HL-60 (cell line): ENCODE measurements at regions not wholly inside any gene's neighbourhood (a gene's known extent, or its start where the extent isn't known, plus 50 kb on each side); places are given as distances from the start of the nearest gene placed in this dataset.

ENCODE experiments used
- DNase-seq, 2 experiments: peaks; one replicate each; pipeline ENCODE4 v3.0.0-alpha.2; 2010 to 2020; ENCODE audit warnings: low read depth in 1 of 2, low spot score in 1 of 2
- H3K27ac ChIP-seq: fragments of 250-450 bp; sonication (Bioruptor Pico); replicated peaks from 2 replicates; pipeline ENCODE4 v1.5.1; 2020; ENCODE audit warnings: mild to moderate bottlenecking, moderate library complexity
- H3K27me3 ChIP-seq: fragments of 250-450 bp; sonication (Bioruptor Pico); 2 replicates; pipeline ENCODE4 v1.5.1; 2021; ENCODE audit warnings: mild to moderate bottlenecking, moderate library complexity; ENCODE audit not compliant: insufficient read depth, poor library complexity, severe bottlenecking
- H3K4me3 ChIP-seq: replicated peaks from 2 replicates; pipeline ENCODE4 v1.5.1; 2011; ENCODE audit warnings: mild to moderate bottlenecking, control low read depth, low read length; ENCODE audit not compliant: insufficient read depth
- CTCF ChIP-seq: IDR thresholded peaks from one replicate; pipeline ENCODE4 v1.5.1; 2011; ENCODE audit warnings: low read length, control low read depth, inconsistent platforms; ENCODE audit not compliant: insufficient read depth
- GABPA ChIP-seq: IDR thresholded peaks from 2 replicates; pipeline ENCODE4 v1.6.1; 2012; ENCODE audit warnings: low read depth
- POLR2AphosphoS5 ChIP-seq: IDR thresholded peaks from 2 replicates; pipeline ENCODE4 v1.6.1; 2012; ENCODE audit warnings: low read depth
- REST ChIP-seq: IDR thresholded peaks from 2 replicates; pipeline ENCODE4 v1.6.1; 2012; ENCODE audit warnings: low read depth; ENCODE audit not compliant: insufficient replicate concordance
- SPI1 ChIP-seq: IDR thresholded peaks from 2 replicates; pipeline ENCODE4 v1.6.1; 2012; ENCODE audit warnings: low read depth, mild to moderate bottlenecking, borderline replicate concordance

- Histone ChIP-seq H3K27me3 (no peaks in the 10 kb centered on the region), H3K4me3 (no peak overlapping the region), H3K27ac (no peak overlapping the region)
- TF ChIP-seq SPI1, result no peak
- no peak for TF ChIP-seq GABPA
- DNase-seq, result no peak
Observed at GRCh38 chr12:66786531-66787308, 107.8 kb upstream of the GRIP1 start.

- no peaks in the 10 kb centered on the region for H3K27me3 ChIP-seq
- no peak overlapping the region for H3K4me3 ChIP-seq
- H3K27ac ChIP-seq, result no peak overlapping the region
- DNase-seq, result no peak
- TF ChIP-seq CTCF (no peak), REST (no peak), SPI1 (no peak), GABPA (no peak)
Observed at GRCh38 chr12:66799551-66799950, 120.7 kb upstream of the GRIP1 start.

GRCh38 chr12:66800046-66800445 is 121.2 kb upstream of the GRIP1 start:
- Histone ChIP-seq H3K4me3 (no peak overlapping the region), H3K27me3 (no peaks in the 10 kb centered on the region), H3K27ac (no peak overlapping the region)
- no peak for DNase-seq
- TF ChIP-seq SPI1 (no peak), CTCF (no peak), POLR2AphosphoS5 (no peak), GABPA (no peak), REST (no peak)

- DNase-seq, result no peak
- H3K27ac ChIP-seq, result no peak overlapping the region
- H3K27me3 ChIP-seq, result no peaks in the 10 kb centered on the region
- no peak overlapping the region for H3K4me3 ChIP-seq
- no peak for TF ChIP-seq REST
Observed at GRCh38 chr12:66803930-66804329, 125.1 kb upstream of the GRIP1 start.
